IPS-15b (cell line): ENCODE measurements at regions not wholly inside any gene's neighbourhood (a gene's known extent, or its start where the extent isn't known, plus 50 kb on each side); places are given as distances from the start of the nearest gene placed in this dataset.
"Not testable (repeated sequence)": the region's sequence is repeated elsewhere in the genome, so short reads cannot be mapped to it uniquely, and the experiment has no call there.

Experiments used
- H3K27me3 ChIP-seq: one replicate; pipeline ENCODE4 v1.6.1; 2013; ENCODE audit warnings: low read length; ENCODE audit not compliant: control insufficient read depth, insufficient read depth
- H3K36me3 ChIP-seq: one replicate; pipeline ENCODE4 v1.6.1; 2013; ENCODE audit warnings: low read length; ENCODE audit not compliant: control insufficient read depth, insufficient read depth
- H3K4me1 ChIP-seq: one replicate; pipeline ENCODE4 v1.6.1; 2013; ENCODE audit warnings: mild to moderate bottlenecking, low read length; ENCODE audit not compliant: control insufficient read depth, insufficient read depth
- H3K4me3 ChIP-seq: one replicate; pipeline ENCODE4 v1.5.1; 2013; ENCODE audit warnings: low read depth, low read length
- H3K9ac ChIP-seq: one replicate; pipeline ENCODE4 v1.6.1; 2013; ENCODE audit warnings: low read depth, mild to moderate bottlenecking, low read length
- H3K9me3 ChIP-seq: one replicate; pipeline ENCODE4 v1.6.1; 2013; ENCODE audit warnings: mild to moderate bottlenecking, low read length; ENCODE audit not compliant: control insufficient read depth, insufficient read depth

GRCh38 chr19:29044037-29044436 lies 168.9 kb downstream of the UQCRFS1 start:
- Histone ChIP-seq H3K9me3 (no peaks in the 10 kb centered on the region), H3K9ac (no peak overlapping the region), H3K4me3 (no peak overlapping the region), H3K36me3 (no peaks in the 10 kb centered on the region), H3K27me3 (no peaks in the 10 kb centered on the region), H3K4me1 (peaks cover 25% of the 10 kb centered on the region)

GRCh38 chr19:29042450-29042849 lies 170.5 kb downstream of the UQCRFS1 start:
- Histone ChIP-seq H3K4me1 (peaks cover 27% of the 10 kb centered on the region), H3K27me3 (no peaks in the 10 kb centered on the region), H3K36me3 (no peaks in the 10 kb centered on the region), H3K9me3 (no peaks in the 10 kb centered on the region), H3K4me3 (no peak overlapping the region), H3K9ac (no peak overlapping the region)

- no peaks in the 10 kb centered on the region for H3K27me3 ChIP-seq
- H3K4me1 ChIP-seq = peaks cover 21% of the 10 kb centered on the region
- H3K36me3 ChIP-seq = no peaks in the 10 kb centered on the region
- no peaks in the 10 kb centered on the region for H3K9me3 ChIP-seq
- no peak overlapping the region for H3K4me3 ChIP-seq
- no peak overlapping the region for H3K9ac ChIP-seq
Measured at GRCh38 chr19:29040951-29041350, 172.0 kb downstream of the UQCRFS1 start.

GRCh38 chr19:29040292-29040691 lies 172.7 kb downstream of the UQCRFS1 start:
- no peaks in the 10 kb centered on the region for H3K36me3 ChIP-seq
- H3K4me3 ChIP-seq = no peak overlapping the region
- H3K4me1 ChIP-seq = peaks cover 15% of the 10 kb centered on the region
- no peaks in the 10 kb centered on the region for H3K27me3 ChIP-seq
- no peaks in the 10 kb centered on the region for H3K9me3 ChIP-seq
- H3K9ac ChIP-seq = no peak overlapping the region

- H3K4me3 ChIP-seq, H3K9ac ChIP-seq, H3K4me1 ChIP-seq, H3K27me3 ChIP-seq, H3K9me3 ChIP-seq, H3K36me3 ChIP-seq: not testable (repeated sequence)
Measured at GRCh38 chr19:29039036-29039435, 173.9 kb downstream of the UQCRFS1 start.

GRCh38 chr19:29031216-29031615 lies 181.7 kb downstream of the UQCRFS1 start:
- no peaks in the 10 kb centered on the region for H3K9me3 ChIP-seq
- H3K4me1 ChIP-seq = no peaks in the 10 kb centered on the region
- H3K4me3 ChIP-seq = no peak overlapping the region
- H3K36me3 ChIP-seq = no peaks in the 10 kb centered on the region
- no peaks in the 10 kb centered on the region for H3K27me3 ChIP-seq
- H3K9ac ChIP-seq = no peak overlapping the region

- Histone ChIP-seq H3K27me3 (no peaks in the 10 kb centered on the region), H3K9me3 (no peaks in the 10 kb centered on the region), H3K4me1 (no peaks in the 10 kb centered on the region), H3K4me3 (no peak overlapping the region), H3K9ac (no peak overlapping the region), H3K36me3 (no peaks in the 10 kb centered on the region)
Measured at GRCh38 chr19:29029268-29029958, 183.5 kb downstream of the UQCRFS1 start.

- Histone ChIP-seq H3K9ac (no peak overlapping the region), H3K4me3 (no peak overlapping the region), H3K4me1 (no peaks in the 10 kb centered on the region), H3K36me3 (no peaks in the 10 kb centered on the region), H3K27me3 (no peaks in the 10 kb centered on the region), H3K9me3 (no peaks in the 10 kb centered on the region)
Measured at GRCh38 chr19:29022599-29022998, 190.4 kb downstream of the UQCRFS1 start.

- no peaks in the 10 kb centered on the region for H3K9me3 ChIP-seq
- no peaks in the 10 kb centered on the region for H3K27me3 ChIP-seq
- no peak overlapping the region for H3K4me3 ChIP-seq
- no peak overlapping the region for H3K9ac ChIP-seq
- H3K4me1 ChIP-seq = no peaks in the 10 kb centered on the region
- H3K36me3 ChIP-seq = no peaks in the 10 kb centered on the region
Measured at GRCh38 chr19:29022165-29022564, 190.8 kb downstream of the UQCRFS1 start.

GRCh38 chr19:29021232-29021916 lies 191.6 kb downstream of the UQCRFS1 start:
- H3K9me3 ChIP-seq = no peaks in the 10 kb centered on the region
- peaks cover 6% of the 10 kb centered on the region for H3K27me3 ChIP-seq
- no peak overlapping the region for H3K9ac ChIP-seq
- no peak overlapping the region for H3K4me3 ChIP-seq
- H3K36me3 ChIP-seq = no peaks in the 10 kb centered on the region
- H3K4me1 ChIP-seq = no peaks in the 10 kb centered on the region

- no peak overlapping the region for H3K4me3 ChIP-seq
- no peaks in the 10 kb centered on the region for H3K9me3 ChIP-seq
- H3K4me1 ChIP-seq = no peaks in the 10 kb centered on the region
- peaks cover 14% of the 10 kb centered on the region for H3K27me3 ChIP-seq
- H3K36me3 ChIP-seq = no peaks in the 10 kb centered on the region
- no peak overlapping the region for H3K9ac ChIP-seq
Measured at GRCh38 chr19:29019403-29019802, 193.5 kb downstream of the UQCRFS1 start.

GRCh38 chr19:29018542-29018941 lies 194.4 kb downstream of the UQCRFS1 start:
- Histone ChIP-seq H3K4me1 (no peaks in the 10 kb centered on the region), H3K9ac (no peak overlapping the region), H3K4me3 (no peak overlapping the region), H3K9me3 (no peaks in the 10 kb centered on the region), H3K27me3 (peaks cover 14% of the 10 kb centered on the region), H3K36me3 (no peaks in the 10 kb centered on the region)
